DND-41 (cell line): ENCODE measurements at regions not wholly inside any gene's neighbourhood (a gene's known extent, or its start where the extent isn't known, plus 50 kb on each side); places are given as distances from the start of the nearest gene placed in this dataset.

Source experiments
- ATAC-seq: fragments of 200-7000 bp; cut with Tn5 transposase; 3 replicates; pipeline ENCODE4 v1.9.1; 2021; ENCODE audit warnings: low read depth; ENCODE audit not compliant: insufficient read depth
- DNase-seq: peaks from one replicate; pipeline ENCODE4 v3.0.0-alpha.2; 2020
- H2AFZ ChIP-seq: 2 replicates; pipeline ENCODE4 v1.6.0; 2012; ENCODE audit warnings: low read depth, low read length
- H3K27ac ChIP-seq: 2 replicates; pipeline ENCODE4 v1.5.1; 2012; ENCODE audit warnings: low read length, inconsistent platforms
- H3K27me3 ChIP-seq: fragments of 200-600 bp; sonication (generic); 2 replicates; pipeline ENCODE4 v1.6.0; 2012; ENCODE audit warnings: low read length, mild to moderate bottlenecking, inconsistent platforms; ENCODE audit not compliant: insufficient read depth, poor library complexity
- H3K36me3 ChIP-seq: 2 replicates; pipeline ENCODE4 v1.5.1; 2012; ENCODE audit warnings: low read length, inconsistent platforms; ENCODE audit not compliant: insufficient read depth
- H3K4me1 ChIP-seq: 2 replicates; pipeline ENCODE4 v1.5.1; 2012; ENCODE audit warnings: mild to moderate bottlenecking, low read length; ENCODE audit not compliant: insufficient read depth
- H3K4me2 ChIP-seq: 2 replicates; pipeline ENCODE4 v1.6.0; 2012; ENCODE audit warnings: mild to moderate bottlenecking, moderate library complexity, low read length, inconsistent platforms; ENCODE audit not compliant: insufficient read depth
- H3K4me3 ChIP-seq, 2 experiments: fragments of 200-600 bp in 1 of 2; shearing (Covaris generic) in 1 of 2; 2 replicates each; pipeline ENCODE4 v1.5.1; 2012 to 2016; ENCODE audit warnings: inconsistent platforms in 2 of 2, low read length in 2 of 2, mild to moderate bottlenecking in 2 of 2, low read depth in 1 of 2, moderate library complexity in 1 of 2
- H3K79me2 ChIP-seq: 2 replicates; pipeline ENCODE4 v1.6.0; 2012; ENCODE audit warnings: low read length, inconsistent platforms; ENCODE audit not compliant: insufficient read depth
- H3K9ac ChIP-seq: 2 replicates; pipeline ENCODE4 v1.6.0; 2012; ENCODE audit warnings: low read depth, mild to moderate bottlenecking, inconsistent platforms, low read length, moderate library complexity
- H3K9me3 ChIP-seq: 2 replicates; pipeline ENCODE4 v1.5.1; 2012; ENCODE audit warnings: low read length, moderate library complexity, mild to moderate bottlenecking, inconsistent platforms; ENCODE audit not compliant: insufficient read depth, severe bottlenecking
- H4K20me1 ChIP-seq: 2 replicates; pipeline ENCODE4 v1.6.0; 2012; ENCODE audit warnings: low read length; ENCODE audit not compliant: insufficient read depth
- EZH2 ChIP-seq: IDR thresholded peaks from 3 replicates; pipeline ENCODE4 v1.6.1; 2012; ENCODE audit warnings: borderline replicate concordance, low read depth, mild to moderate bottlenecking, moderate library complexity, low read length, inconsistent platforms; ENCODE audit not compliant: severe bottlenecking
- TF ChIP-seq, protein P1 (sequence below): IDR thresholded peaks from 2 replicates; pipeline ENCODE4 v1.5.1; 2012; ENCODE audit warnings: borderline replicate concordance, low read length, moderate library complexity, mild to moderate bottlenecking; ENCODE audit not compliant: poor library complexity, severe bottlenecking; ENCODE audit errors: extremely low read depth

DNA sequence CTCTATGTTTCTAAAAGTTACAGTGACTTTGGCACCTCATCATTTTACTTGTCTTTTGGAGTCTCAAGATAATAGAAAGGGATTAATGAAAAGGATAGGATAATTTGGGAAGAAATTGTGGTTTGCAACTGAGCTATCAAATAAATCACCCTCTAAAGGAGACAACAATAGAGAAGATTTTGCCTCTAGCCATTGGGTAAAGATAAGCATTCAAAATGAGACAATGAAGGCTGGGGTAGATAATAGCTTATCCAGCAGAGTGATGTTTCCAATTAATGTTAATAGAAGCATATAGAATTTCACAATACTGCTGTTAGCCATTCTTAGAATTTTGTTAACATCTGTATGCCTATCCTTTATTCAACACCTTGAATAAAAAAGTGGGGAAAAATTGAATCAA is 1177.6 kb downstream of the ADGRL3 start:
- no peak overlapping the region for H3K4me3 ChIP-seq
- DNase-seq (no peak), ATAC-seq (no peak)
- no peaks in the 10 kb centered on the region for H4K20me1 ChIP-seq
- no peak overlapping the region for H3K4me2 ChIP-seq
- no peak overlapping the region for H3K9ac ChIP-seq
- no peaks in the 10 kb centered on the region for H3K9me3 ChIP-seq
- no peak overlapping the region for H2AFZ ChIP-seq
- H3K79me2 ChIP-seq: no peaks in the 10 kb centered on the region
- no peak overlapping the region for H3K27ac ChIP-seq
- no peaks in the 10 kb centered on the region for H3K36me3 ChIP-seq
- H3K4me1 ChIP-seq: no peaks in the 10 kb centered on the region
- no peak for TF ChIP-seq EZH2
- H3K27me3 ChIP-seq: no peaks in the 10 kb centered on the region

DNA sequence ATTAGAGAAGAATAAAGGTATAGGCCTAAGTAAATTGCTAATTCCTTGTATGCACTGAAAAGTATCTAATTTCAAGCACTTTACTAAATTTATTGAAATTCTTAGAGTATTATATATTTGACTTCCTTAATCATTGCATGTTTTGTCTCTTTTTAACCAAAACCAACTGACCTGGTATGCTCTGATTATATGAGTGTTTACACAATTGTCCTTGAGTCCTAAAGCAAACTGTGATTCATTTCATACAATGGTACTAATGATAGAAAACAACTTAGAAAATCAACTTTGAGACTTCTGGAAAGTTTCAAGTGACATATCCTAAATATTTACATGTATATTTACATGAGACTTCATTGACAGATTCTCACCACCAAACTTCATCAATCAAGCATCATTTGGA is 1177.1 kb downstream of the ADGRL3 start:
- Histone ChIP-seq H3K4me1 (no peaks in the 10 kb centered on the region), H3K36me3 (no peaks in the 10 kb centered on the region), H3K27ac (no peak overlapping the region), H3K9ac (no peak overlapping the region), H4K20me1 (no peaks in the 10 kb centered on the region), H3K9me3 (no peaks in the 10 kb centered on the region), H2AFZ (no peak overlapping the region), H3K4me3 (no peak overlapping the region), H3K4me2 (no peak overlapping the region), H3K27me3 (no peaks in the 10 kb centered on the region), H3K79me2 (no peaks in the 10 kb centered on the region)
- TF ChIP-seq, protein P1, sequence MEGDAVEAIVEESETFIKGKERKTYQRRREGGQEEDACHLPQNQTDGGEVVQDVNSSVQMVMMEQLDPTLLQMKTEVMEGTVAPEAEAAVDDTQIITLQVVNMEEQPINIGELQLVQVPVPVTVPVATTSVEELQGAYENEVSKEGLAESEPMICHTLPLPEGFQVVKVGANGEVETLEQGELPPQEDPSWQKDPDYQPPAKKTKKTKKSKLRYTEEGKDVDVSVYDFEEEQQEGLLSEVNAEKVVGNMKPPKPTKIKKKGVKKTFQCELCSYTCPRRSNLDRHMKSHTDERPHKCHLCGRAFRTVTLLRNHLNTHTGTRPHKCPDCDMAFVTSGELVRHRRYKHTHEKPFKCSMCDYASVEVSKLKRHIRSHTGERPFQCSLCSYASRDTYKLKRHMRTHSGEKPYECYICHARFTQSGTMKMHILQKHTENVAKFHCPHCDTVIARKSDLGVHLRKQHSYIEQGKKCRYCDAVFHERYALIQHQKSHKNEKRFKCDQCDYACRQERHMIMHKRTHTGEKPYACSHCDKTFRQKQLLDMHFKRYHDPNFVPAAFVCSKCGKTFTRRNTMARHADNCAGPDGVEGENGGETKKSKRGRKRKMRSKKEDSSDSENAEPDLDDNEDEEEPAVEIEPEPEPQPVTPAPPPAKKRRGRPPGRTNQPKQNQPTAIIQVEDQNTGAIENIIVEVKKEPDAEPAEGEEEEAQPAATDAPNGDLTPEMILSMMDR: no peak
- no peak for DNase-seq
- ATAC-seq: no peak

DNA sequence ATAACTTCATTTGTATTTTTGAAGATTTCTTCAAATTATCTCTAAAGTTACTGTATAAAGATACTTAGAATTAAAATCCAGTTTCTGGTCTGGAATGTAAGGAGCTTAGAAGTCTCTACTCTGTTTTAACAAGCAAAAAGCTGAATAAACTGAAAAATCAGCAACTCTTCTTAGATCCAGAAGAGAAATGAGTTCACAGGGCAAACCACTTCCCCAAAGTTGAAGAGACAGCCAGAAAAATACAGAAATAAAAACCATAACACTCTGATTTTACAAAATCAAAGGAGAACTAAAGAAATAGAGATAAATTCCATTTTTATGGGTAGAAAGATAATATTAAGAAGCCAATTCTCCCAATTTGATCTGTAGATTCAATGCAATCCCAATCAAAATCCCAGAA is 1166.8 kb downstream of the ADGRL3 start:
- no peak overlapping the region for H3K4me2 ChIP-seq
- no peak for DNase-seq
- no peak overlapping the region for H3K4me3 ChIP-seq
- H4K20me1 ChIP-seq: no peaks in the 10 kb centered on the region
- no peak overlapping the region for H2AFZ ChIP-seq
- TF ChIP-seq, protein P1: no peak
- TF ChIP-seq EZH2: no peak
- H3K9ac ChIP-seq: no peak overlapping the region
- no peaks in the 10 kb centered on the region for H3K4me1 ChIP-seq
- no peaks in the 10 kb centered on the region for H3K27me3 ChIP-seq
- no peak overlapping the region for H3K27ac ChIP-seq
- no peaks in the 10 kb centered on the region for H3K36me3 ChIP-seq
- no peak for ATAC-seq
- H3K9me3 ChIP-seq: no peaks in the 10 kb centered on the region
- no peaks in the 10 kb centered on the region for H3K79me2 ChIP-seq

DNA sequence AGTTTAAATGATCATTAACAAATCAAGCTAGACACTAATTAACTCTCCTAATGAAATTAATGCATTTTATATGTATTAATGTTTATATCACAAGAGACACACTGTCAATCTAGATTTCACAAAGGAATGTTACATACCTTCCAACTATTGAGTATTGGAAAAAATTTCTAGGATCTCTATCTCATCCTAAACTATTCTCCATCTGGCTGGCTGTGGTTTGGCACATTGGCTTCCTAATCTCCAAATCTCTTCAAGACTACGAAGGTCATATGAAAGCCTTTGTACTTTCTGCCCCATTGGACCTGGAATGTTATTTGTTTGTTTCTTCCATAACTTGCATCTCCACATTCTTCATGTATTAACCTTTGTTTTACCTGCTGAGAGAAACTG is 1160.0 kb downstream of the ADGRL3 start:
- no peak overlapping the region for H2AFZ ChIP-seq
- no peaks in the 10 kb centered on the region for H3K79me2 ChIP-seq
- no peak for DNase-seq

More for the DNA sequence above, 1160.0 kb downstream of the ADGRL3 start:
- no peaks in the 10 kb centered on the region for H4K20me1 ChIP-seq
- no peak overlapping the region for H3K9ac ChIP-seq
- no peak for ATAC-seq
- no peaks in the 10 kb centered on the region for H3K27me3 ChIP-seq
- no peak overlapping the region for H3K4me3 ChIP-seq
- H3K36me3 ChIP-seq: no peaks in the 10 kb centered on the region
- TF ChIP-seq, protein P1: no peak
- TF ChIP-seq EZH2: no peak
- no peaks in the 10 kb centered on the region for H3K4me1 ChIP-seq
- no peak overlapping the region for H3K27ac ChIP-seq
- H3K9me3 ChIP-seq: no peaks in the 10 kb centered on the region
- no peak overlapping the region for H3K4me2 ChIP-seq
